ENCODE measurements at regions not wholly inside any gene's neighbourhood (a gene's known extent, or its start where the extent isn't known, plus 50 kb on each side); places are given as distances from the start of the nearest gene placed in this dataset.

DNA sequence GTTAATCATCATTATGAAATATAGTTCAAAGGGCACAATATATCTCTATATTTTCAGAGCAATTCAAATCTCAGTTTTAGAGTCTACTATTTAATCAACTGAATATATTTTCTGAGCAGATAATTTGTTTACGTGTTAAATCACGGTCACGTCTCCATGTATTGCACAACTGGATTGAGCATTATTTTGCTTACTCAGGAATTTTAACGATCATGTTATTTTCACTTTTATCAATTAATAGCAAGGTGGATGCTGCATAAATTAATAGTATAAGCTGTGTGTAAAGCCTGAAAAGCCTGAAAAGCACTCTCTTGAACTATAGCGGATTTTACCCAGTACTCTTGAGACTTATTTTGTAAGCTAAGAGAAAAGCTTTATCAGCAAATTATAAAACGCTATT, 374.9 kb downstream of the MAGEB5 start:
- intact Hi-C loops (cut with micrococcal nuclease), result no loop called here
- H3K4me3 ChIP-seq (replicated peaks in 1 of 3; ENCODE audit: low read depth in 2 of 3, low read length in 3 of 3), result no peak overlapping the region
- H3K27ac ChIP-seq (ENCODE audit: low read depth in 1 of 2, low read length in 2 of 2), result no peak overlapping the region
- H3K36me3 Mint-ChIP-seq, result no peaks in the 10 kb centered on the region
- peaks cover 0 to 5% (median 0%) of the 10 kb centered on the region in 7 donors for H3K9me3 Mint-ChIP-seq
- DNase-seq, result no peak
- no peaks in the 10 kb centered on the region for H3K4me1 Mint-ChIP-seq
- H4K20me1 ChIP-seq (ENCODE audit: insufficient read depth, low read length), result no peaks in the 10 kb centered on the region
- TF ChIP-seq, protein P1, sequence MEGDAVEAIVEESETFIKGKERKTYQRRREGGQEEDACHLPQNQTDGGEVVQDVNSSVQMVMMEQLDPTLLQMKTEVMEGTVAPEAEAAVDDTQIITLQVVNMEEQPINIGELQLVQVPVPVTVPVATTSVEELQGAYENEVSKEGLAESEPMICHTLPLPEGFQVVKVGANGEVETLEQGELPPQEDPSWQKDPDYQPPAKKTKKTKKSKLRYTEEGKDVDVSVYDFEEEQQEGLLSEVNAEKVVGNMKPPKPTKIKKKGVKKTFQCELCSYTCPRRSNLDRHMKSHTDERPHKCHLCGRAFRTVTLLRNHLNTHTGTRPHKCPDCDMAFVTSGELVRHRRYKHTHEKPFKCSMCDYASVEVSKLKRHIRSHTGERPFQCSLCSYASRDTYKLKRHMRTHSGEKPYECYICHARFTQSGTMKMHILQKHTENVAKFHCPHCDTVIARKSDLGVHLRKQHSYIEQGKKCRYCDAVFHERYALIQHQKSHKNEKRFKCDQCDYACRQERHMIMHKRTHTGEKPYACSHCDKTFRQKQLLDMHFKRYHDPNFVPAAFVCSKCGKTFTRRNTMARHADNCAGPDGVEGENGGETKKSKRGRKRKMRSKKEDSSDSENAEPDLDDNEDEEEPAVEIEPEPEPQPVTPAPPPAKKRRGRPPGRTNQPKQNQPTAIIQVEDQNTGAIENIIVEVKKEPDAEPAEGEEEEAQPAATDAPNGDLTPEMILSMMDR (IDR thresholded peaks at IDR 0.05), result no peak
- no peaks in the 10 kb centered on the region for H3K27me3 ChIP-seq (ENCODE audit: control insufficient read depth in 2 of 2, insufficient read depth in 2 of 2, low read length in 2 of 2)
- H3K9ac ChIP-seq (ENCODE audit: insufficient read depth, low read length, poor library complexity, severe bottlenecking), result no peak overlapping the region
- H3K9me3 ChIP-seq (replicated peaks in 1 of 2; ENCODE audit: control insufficient read depth in 1 of 2, insufficient read depth in 1 of 2, low read length in 2 of 2), result peaks cover 0 to 9% of the 10 kb centered on the region in 2 donors
- H3K27me3 Mint-ChIP-seq (ENCODE audit: low read depth in 3 of 3), result peaks cover 0 to 2% (median 0%) of the 10 kb centered on the region in 3 donors
- no peaks in the 10 kb centered on the region for H3K36me3 ChIP-seq (replicated peaks in 1 of 2; ENCODE audit: control insufficient read depth in 1 of 2, insufficient read depth in 2 of 2, low read length in 2 of 2)
- H3K4me3 Mint-ChIP-seq, result no peak overlapping the region
- H2AFZ ChIP-seq (ENCODE audit: insufficient read depth, low read depth, low read length, poor library complexity, severe bottlenecking), result no peak overlapping the region
- H3K4me2 ChIP-seq (replicated peaks; ENCODE audit: extremely low read depth, low read length, poor library complexity, severe bottlenecking), result no peak overlapping the region
- H3K79me2 ChIP-seq (ENCODE audit: insufficient read depth, low read length), result no peaks in the 10 kb centered on the region
- no peak overlapping the region for H3K27ac Mint-ChIP-seq
- WGBS (ENCODE audit: insufficient coverage), result no CpG with 5 or more reads among the region's 6 CpGs
- H3K4me1 ChIP-seq (ENCODE audit: control insufficient read depth in 1 of 2, insufficient read depth in 2 of 2, low read length in 2 of 2), result no peaks in the 10 kb centered on the region

DNA sequence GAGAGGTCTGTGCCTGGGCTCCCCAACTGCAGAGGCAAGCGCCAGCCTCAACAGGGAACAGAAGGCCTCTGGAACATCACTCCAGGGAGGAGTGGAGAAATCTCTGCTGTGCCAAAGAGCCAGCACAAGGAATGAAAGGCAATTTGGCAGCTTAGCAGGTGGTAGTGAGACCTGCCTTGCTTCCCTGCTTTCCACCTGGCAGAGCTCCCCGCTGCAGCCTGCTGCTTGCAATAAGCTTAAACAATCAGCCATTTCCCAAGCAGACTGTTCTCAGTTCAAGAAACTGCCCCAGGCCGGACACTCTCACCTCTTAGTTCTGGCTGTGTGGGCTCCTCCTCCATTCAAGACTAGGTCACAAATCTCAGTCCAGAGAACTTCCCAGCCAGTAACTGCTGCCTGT, 370.6 kb downstream of the MAGEB5 start:
- intact Hi-C loops (cut with micrococcal nuclease), result no loop called here
- Histone ChIP-seq H3K36me3 (replicated peaks in 1 of 2; ENCODE audit: control insufficient read depth in 1 of 2, insufficient read depth in 2 of 2, low read length in 2 of 2) (no peaks in the 10 kb centered on the region), H3K4me2 (replicated peaks; ENCODE audit: extremely low read depth, low read length, poor library complexity, severe bottlenecking) (no peak overlapping the region), H3K27ac (ENCODE audit: low read depth in 1 of 2, low read length in 2 of 2) (no peak overlapping the region), H2AFZ (ENCODE audit: insufficient read depth, low read depth, low read length, poor library complexity, severe bottlenecking) (no peak overlapping the region), H3K27me3 (ENCODE audit: control insufficient read depth in 2 of 2, insufficient read depth in 2 of 2, low read length in 2 of 2) (no peaks in the 10 kb centered on the region), H3K4me1 (ENCODE audit: control insufficient read depth in 1 of 2, insufficient read depth in 2 of 2, low read length in 2 of 2) (no peaks in the 10 kb centered on the region), H4K20me1 (ENCODE audit: insufficient read depth, low read length) (no peaks in the 10 kb centered on the region), H3K4me3 (replicated peaks in 1 of 3; ENCODE audit: low read depth in 2 of 3, low read length in 3 of 3) (no peak overlapping the region), H3K79me2 (ENCODE audit: insufficient read depth, low read length) (no peaks in the 10 kb centered on the region), H3K9ac (ENCODE audit: insufficient read depth, low read length, poor library complexity, severe bottlenecking) (no peak overlapping the region), H3K9me3 (replicated peaks in 1 of 2; ENCODE audit: control insufficient read depth in 1 of 2, insufficient read depth in 1 of 2, low read length in 2 of 2) (peaks cover 0 to 10% of the 10 kb centered on the region in 2 donors)
- TF ChIP-seq, protein P1 (IDR thresholded peaks at IDR 0.05), result no peak
- no peak overlapping the region for H3K4me3 Mint-ChIP-seq
- H3K4me1 Mint-ChIP-seq, result no peaks in the 10 kb centered on the region
- DNase-seq, result no peak
- H3K27ac Mint-ChIP-seq, result no peak overlapping the region
- H3K9me3 Mint-ChIP-seq, result peaks cover 0 to 5% (median 1%) of the 10 kb centered on the region in 7 donors
- H3K36me3 Mint-ChIP-seq, result no peaks in the 10 kb centered on the region
- peaks cover 0 to 2% (median 0%) of the 10 kb centered on the region in 3 donors for H3K27me3 Mint-ChIP-seq (ENCODE audit: low read depth in 3 of 3)
- 80% methylated on average over 1 of the region's 3 CpGs for WGBS (ENCODE audit: insufficient coverage)

Data from CD14-positive monocyte (primary cell).